OCI-LY7 (cell line): ENCODE measurements at regions not wholly inside any gene's neighbourhood (a gene's known extent, or its start where the extent isn't known, plus 50 kb on each side); places are given as distances from the start of the nearest gene placed in this dataset.

ENCODE experiments used
- CTCF ChIP-seq: fragments of 200-600 bp; sonication (generic); conservative IDR thresholded peaks from 2 replicates; pipeline ENCODE4 v1.5.1; 2014; ENCODE audit warnings: mild to moderate bottlenecking, antibody characterized with exemption, low read length, moderate library complexity, mixed read lengths
- EZH2phosphoT487 ChIP-seq: fragments of 200-600 bp; sonication (generic); IDR thresholded peaks from 2 replicates; pipeline ENCODE4 v1.6.1; 2018; ENCODE audit warnings: low read depth, borderline replicate concordance, mild to moderate bottlenecking, mixed run types, antibody characterized with exemption, low read length, moderate library complexity, mixed read lengths

GRCh38 chr11:69966910-69967483 lies 111.1 kb upstream of the ANO1 start:
- TF ChIP-seq CTCF = no peak
- TF ChIP-seq EZH2phosphoT487 = no peak
